HG03457 (cell line): ENCODE measurements at regions not wholly inside any gene's neighbourhood (a gene's known extent, or its start where the extent isn't known, plus 50 kb on each side); places are given as distances from the start of the nearest gene placed in this dataset.

Source experiments
- ATAC-seq: cut with Tn5 transposase; IDR thresholded peaks from one replicate; pipeline ENCODE4 v1.9.1; 2021; ENCODE audit warnings: moderate number of reproducible peaks; ENCODE audit not compliant: unreplicated experiment

DNA sequence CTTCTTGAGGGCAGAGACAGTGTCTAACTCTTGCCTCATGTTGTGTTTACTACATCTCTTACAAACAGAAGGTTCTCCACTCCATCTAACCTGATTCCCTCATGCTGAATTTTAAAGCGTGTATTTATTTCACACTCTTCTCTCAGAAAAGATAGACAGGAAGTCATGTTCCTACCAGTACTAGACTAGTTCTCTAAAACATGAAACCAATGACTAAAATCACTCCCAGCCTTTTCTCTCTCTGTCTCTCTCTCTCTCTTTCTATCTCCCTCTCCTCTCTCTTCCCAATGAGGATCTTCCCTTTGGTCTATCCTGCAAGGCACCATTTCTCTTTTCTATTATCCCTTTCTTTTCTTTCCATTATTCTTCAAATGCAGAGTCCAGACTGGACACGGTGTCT, 391.9 kb upstream of the CADM1 start:
- ATAC-seq = no peak

DNA sequence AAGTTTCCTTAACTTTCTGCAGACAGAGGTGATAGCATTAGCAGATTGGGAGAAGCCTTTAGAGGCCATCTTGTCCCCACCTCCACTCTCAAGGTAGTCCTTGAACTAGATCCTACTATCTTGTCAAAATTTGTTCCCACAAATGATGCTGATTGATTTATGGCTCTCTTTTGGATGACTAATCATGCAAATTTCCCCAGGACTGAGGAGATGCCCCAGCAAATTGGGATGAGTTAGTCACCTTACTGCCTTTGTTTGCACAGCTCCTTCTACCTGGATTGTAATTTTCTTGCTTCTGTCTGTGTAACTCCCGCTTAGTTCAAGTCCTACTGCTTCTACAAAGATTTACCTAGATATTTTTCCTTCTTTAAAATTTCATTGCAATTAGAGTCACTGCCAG, 391.4 kb upstream of the CADM1 start:
- no peak for ATAC-seq

DNA sequence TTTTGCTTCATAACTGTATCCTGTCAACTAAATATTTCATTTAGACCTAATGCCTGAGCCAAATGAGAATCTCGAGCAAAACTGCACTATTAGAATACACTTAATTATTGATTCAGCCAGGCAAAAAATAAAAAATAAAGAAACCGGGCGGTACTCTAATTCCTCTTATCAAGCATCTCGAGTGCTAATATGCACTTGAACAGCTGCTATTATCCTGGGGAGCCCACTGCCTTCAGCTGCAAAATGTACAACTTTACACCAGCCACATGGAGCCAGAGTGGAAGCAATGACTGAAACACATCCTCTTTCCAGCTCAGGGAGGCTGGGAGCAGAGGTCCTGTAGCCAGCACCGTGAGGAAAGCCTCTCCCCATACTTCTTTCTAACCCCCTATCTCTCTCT, 390.0 kb upstream of the CADM1 start:
- ATAC-seq = no peak

DNA sequence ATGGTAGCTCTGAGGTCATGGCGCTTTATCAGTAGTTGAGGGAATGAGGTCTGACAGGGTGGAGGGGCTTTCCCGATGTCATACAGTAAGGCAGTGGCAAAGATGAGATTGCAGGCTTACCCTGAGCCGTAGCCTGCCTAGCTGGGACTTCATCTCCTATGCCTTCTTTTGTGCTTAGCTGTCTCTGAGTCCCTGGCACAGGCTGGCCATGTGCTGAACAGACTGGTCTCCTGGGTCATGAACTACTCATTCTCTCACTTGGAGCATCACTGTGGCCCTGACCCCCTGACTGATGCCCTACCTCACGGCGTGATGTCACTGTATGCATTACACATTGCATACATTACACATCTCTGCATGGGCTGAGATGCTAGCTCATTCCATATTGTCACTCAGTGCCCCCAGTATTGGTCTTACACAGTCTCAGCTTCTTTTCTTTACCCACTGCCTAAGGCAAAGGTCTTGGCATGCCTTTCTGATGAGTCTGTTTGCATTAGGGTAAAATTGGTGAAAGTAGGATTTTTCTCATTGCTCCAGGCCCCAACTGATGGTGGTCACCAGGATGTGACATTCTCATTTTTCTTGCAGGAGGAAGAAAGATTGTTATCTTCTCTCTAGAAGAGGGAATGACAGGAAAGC, 389.4 kb upstream of the CADM1 start:
- ATAC-seq = no peak

DNA sequence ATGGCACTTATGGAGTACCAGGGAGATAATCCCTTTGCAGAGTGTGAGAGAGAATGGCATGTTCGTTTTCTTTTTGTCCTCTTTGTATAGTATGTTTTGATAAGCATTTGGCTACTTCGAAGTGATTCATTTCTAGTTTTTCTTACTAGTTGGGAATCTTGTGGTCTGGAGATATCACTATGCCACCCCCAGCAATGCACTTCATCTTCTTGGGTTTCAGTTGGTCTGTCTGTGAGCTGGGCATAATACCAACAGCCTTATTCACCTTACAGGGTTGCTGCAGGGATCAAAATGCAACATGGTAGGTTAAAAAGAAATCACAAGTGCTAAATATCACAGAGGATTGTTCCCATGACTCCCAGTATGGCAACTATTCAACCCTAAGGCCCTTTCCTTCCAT, 387.8 kb upstream of the CADM1 start:
- ATAC-seq = no peak

DNA sequence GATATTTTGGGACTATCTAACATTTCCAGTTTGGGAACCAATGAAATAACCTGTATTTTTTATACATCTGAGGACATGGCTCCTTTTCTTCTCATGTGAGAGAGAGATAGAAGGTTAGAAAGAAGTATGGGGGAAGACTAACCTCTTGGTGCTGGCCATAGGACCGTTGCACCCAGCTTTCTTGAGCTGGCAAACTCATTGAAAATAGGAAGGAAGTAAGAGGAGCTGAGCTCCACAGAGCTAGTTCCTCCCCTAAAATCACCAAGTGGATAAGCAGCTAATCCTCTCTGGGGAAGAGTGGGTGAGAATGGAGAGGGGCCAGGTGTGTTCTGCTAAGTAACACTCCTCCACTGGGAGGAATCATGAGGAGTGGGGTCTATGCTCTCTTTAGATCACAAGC, 387.4 kb upstream of the CADM1 start:
- no peak for ATAC-seq

DNA sequence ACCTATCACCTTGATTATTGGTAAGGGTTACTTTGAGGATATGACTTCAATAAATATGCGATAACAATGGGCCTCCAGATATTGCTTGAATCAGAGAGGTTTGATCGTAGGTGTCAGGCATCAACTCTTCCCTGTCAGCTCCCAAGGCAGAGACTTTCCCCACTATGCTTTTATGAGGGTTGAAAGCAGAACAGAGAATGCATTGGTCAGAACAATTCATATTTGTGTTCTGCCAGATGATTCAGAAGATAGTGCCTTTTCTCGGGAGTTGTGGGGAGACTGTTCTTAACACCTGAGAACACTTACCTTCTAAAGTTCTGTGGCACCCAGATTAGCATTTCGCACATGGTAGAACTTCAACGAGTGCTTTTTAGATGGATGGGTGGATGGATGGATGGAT, 386.3 kb upstream of the CADM1 start:
- no peak for ATAC-seq

DNA sequence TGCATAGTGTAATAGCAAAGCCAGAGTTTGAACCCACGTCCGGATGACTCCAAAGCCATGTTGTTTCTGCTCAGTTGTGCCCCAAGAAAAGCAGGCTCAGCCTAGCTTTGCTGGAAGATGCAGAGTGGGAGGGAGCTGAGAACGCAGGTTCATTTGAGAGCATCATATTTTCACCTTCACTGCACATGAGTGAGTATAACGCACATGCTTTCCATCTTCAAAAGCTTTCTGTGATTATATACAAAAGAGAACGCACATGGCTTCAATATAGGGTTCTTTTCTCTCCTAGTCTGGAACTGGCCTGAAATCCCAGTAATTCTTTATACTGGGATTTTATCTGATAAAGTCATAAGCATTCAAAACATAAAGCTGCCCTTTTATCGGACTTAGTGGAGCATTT, 385.5 kb upstream of the CADM1 start:
- ATAC-seq = no peak

DNA sequence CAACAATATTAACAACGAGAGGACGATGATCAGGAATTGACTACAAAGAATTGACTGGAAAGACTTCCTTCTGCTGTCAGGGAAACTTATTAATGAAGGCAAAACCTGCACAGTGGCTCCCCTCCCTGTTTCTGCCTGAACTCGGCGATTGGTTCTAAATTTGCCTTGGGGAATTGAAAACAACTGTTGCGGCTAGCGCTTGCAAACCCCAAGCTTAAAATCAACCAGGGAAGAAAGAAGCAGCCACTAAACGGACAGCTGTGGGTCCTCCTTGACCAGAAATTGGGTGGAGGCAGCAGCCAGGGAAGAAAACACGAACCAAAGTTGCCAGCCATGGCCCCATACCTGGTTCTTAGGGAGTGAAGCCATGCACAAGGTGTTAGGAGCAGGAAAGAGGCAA, 383.5 kb upstream of the CADM1 start:
- no peak for ATAC-seq

DNA sequence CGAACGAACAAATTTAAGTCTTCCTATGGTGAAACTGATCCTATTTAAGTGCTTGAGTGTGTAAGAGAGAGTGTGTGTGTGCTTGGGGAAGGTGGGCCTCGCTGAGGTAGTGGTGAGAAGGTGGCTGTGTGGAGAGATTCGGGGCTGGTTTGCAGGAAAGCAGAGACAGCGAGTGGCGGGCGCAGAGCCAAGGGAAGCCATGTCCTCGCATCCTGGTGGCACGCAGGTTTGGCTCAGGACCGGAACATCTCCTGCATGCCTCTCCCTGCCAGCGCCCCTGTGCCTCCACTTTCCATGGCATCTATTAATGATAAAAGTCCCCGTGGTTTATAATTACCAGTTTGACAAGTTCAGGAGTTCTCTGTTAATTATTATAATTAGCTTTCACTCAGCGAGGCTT, 383.1 kb upstream of the CADM1 start:
- no peak for ATAC-seq

DNA sequence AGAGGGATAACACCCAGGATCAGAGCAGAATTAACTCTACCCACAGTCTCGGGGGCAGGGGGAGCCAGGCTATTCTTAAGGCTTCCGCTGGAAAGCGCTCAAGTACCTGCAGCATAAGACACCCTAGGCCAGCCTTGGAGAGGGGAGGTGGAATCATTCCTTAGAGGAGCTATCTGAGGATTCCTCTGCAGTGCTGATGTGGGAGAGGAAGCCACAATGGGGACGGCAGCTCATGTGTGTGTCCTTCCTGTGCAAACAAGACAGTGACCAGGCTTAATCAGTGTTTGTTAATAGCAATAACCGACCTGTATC, 382.2 kb upstream of the CADM1 start:
- ATAC-seq = no peak

DNA sequence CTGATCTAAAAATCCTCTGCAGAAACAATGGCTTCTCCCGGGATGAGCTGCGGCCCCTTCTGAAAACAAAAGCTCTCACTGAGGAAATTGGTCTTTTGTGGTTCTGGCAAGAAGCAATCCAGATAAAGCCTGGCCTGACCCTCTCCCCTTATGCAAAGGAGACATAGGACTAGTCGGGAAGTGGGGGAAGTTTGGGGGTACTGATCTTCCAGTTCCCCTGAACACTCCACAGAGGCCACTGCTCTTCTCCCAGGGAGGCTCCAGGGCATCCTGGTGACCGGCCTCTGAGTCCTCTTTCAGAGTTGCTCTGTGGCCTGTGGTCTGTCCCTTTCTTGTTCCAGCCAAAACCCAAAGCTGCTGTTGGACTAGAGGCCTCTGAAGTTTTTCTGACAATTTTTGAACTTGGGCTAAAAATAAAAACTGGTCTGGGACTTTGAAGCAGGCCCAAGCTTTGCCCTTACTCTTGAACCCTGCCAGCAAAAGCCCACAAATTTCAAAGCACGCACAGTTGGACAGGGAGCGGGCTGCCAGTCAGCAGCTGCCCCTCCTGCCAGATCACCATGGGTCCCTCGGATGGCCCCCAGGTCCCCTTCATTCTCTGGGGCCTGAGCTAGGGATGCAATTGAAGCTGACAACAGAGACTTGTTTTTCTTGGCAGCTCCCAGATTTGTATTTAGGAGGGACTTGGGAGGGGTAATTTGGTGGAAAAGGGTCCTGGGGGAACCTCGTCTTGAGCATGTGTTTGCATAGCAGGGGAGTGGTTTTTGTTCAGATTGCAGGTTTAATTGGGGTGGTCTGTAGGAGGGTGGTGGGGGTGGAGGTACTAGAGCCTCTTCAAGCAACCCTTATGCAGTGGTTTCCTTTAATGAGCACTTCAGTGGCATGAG, 381.6 kb upstream of the CADM1 start:
- ATAC-seq = no peak

DNA sequence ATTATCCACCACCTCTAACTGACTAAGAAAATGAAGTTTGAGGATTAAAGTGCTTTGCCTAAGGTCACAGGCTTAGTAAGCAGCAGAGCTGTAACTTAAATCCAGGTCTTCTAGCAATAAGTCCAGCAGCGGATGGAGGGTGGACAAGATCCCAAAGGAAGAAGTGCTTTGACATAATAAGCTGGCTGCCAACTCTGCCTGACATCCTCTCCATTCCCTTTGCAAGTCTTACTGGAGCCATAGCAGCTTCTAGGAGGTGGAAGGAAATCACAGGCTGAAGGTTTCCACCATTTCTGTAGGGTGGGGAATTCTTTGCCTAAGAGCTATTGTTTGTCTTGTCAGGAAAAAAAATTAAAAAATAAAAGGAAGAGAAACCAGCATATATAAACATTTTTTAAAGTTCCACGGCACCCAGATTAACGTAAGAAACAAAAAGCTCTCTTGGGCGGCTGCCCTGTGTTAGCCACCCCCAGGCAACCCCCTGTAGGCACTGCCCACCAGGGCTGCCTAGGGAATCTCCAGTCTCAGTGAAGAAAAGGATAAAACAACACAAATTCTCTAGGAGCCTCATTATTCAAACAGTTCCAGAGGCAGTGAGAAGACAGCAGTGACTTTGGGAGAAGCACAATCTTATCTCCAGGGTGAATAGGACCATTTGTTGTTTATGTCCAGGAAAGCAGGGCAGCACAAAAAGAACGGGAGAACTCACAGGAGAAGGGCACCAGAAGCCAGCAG, 380.8 kb upstream of the CADM1 start:
- ATAC-seq = no peak

DNA sequence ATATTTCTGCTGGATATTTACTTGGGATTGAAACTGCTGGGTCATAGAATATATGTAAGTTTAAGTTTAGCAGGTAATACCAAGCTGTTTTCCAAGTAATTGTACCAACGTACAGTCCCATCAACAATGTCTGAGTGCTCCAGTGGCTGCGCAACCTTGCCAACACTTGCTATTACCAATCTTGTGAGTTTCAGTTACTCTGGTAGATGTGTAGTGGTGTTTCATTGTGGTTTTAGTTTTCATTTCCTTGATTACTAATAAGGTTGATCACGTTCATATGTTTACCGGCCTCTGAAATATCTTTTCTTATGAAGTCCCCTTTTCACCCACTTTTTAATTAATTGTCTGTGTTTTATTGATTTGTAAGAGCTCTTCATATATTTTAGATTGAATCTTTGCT, 370.6 kb upstream of the CADM1 start:
- ATAC-seq = peak; percentile 58

DNA sequence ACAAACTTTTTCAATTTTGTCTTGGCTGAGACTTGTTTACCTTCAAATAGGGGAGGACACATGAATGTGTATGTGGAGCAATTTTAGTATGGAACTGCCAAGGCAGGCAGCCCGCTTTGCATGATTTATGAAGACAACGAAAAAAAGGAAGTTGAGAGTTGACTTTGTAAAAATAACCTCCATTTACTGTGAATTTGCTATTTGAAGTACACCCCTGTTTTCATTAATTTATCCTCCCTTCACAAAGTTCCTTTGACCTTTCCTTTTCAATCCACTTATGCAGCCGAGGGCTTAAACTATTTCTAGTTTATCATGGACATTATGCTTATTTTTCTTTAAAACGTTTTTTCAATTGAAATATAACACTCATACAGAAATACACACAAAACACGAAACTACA, 369.6 kb upstream of the CADM1 start:
- ATAC-seq = no peak

DNA sequence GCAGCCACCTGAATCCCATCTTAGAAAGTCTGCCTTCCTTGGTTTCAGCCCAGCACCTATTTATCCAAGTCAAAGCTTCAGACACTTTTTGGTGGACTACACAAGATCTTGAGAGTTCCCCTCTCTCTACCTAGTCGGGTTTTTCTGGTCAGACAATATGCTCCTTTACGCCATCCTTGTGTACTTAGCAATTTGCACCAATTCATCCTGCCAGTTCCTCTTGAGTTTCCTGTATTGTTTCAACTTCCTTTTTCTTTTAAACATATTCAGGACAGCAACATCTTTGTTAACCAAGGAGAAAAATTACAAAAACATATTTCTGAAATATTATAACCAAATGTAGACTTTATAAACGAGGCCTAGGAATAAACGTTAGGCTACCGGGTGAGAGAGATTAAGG, 368.2 kb upstream of the CADM1 start:
- no peak for ATAC-seq

DNA sequence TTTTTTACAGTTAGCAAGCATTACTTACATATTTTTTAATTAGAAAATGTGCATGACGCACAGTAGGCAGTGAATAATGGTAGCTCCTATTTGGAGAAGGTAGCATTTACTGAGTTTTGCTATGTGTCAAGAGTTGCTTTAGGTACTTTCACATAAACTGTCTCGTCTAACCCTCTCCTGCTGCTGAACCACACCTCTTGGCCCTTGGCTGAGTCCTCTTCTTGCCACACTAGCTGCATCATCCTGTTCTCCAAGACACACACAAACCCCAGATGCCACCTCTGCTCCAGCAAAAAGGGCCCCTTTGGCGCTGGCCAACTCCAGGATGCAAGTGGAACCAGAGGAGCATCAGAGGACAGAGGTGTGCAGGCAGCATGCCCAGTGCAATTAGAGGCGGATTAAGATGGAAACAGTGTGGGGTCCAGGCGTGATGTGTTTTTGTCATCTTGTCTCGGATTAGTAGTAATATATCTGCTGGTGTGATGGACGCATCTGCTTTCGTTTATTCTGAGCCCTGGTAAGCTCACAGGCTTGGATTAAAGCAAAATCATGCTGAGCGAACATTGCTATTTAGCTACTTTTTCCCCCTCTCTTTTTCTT, 367.0 kb upstream of the CADM1 start:
- ATAC-seq = no peak

DNA sequence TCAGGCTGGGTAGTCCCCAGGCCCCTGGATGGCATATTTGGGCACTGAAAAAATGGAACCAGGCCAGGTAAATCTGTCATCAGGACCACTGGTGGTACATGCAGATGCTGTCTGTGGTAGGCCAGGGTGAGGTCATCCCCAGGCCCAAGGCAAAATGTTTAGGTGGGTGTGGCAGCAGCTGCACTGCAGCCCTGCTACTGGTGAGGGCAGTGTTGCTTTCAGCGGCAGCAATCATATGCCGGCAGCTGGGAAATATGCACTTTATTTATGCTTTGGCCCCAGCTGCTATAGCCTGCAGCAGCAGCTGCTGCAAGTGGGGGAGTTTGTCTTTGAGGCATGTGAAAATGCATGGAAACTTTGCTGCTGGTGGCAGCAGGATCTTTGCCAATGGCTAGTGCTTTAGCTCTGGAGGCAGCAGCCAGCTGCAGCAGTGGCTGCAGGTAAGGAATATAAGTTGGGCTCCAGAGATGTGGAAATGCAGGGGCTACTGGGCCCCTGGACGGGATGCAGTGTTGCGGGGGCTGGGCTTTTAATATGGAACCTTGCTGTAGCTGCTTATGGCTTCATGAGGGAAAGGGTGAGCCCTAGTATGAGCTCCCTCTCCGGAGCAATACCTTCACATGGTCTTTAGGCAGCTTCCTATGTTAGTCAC, 365.7 kb upstream of the CADM1 start:
- ATAC-seq = peak; percentile 70

DNA sequence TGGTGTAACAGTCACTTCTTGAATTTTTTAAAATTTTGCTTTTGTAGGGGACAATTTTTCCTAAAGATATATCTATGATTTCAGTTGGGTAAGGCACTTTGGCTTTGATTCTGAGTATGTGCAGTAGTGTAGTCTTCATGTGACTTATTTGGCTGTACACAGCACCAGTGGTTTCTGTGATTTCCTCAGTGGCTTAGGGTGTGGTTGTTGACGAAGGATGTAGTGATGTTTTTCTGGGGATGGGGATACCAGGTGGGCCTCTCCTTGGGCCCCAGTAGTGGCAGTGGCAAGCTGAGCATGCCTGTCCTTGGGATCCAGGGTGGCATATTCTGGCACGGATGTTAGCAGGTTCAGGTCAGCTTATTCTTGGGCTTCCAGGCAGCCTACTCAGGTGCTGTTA, 364.9 kb upstream of the CADM1 start:
- ATAC-seq = no peak

DNA sequence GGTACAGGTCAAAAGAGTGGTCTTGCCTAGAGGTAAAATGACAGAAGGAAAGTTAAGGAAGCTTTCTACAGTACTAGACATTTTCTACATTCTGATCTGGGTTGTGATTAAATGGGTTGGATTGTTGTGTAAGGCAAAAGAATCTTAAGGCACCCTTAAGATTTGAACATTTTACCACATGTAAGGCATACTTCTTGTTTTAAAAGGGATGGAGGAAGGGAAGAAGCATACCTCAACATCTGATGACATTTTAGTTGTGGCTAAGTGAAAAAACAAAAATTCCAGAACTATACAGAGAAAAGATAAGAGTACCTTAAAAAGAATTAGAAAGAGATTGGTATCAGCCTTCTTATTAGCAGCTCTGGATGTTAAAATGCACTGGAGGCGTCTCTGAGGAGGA, 356.0 kb upstream of the CADM1 start:
- ATAC-seq = no peak

DNA sequence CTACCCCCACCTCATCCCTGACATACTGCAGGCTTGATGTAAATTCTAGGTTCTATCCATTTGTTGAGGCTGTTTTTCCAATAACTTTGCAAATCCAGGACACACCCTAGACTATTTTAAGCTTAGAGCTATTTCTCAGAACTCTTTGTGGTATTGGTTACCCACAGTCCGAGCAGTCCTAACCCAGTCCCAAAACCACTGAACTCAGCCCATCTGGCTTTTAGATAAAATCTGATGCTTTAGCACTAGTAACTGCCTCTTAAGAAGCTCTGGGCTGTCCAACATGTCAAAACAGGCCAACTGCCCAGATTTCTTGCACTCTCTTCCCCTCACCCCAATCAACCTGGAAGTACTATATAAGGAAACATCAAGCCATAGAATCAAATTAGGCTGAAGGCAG, 344.4 kb upstream of the CADM1 start:
- ATAC-seq = no peak
